B cell (primary cell): ENCODE measurements at regions not wholly inside any gene's neighbourhood (a gene's known extent, or its start where the extent isn't known, plus 50 kb on each side); places are given as distances from the start of the nearest gene placed in this dataset.

Experiments
- ATAC-seq: fragments of 200-7000 bp; cut with Tn5 transposase; one replicate; pipeline ENCODE4 v1.10.0; 2021; ENCODE audit warnings: low read depth, mild to moderate bottlenecking, moderate number of reproducible peaks, moderate library complexity
- CTCF ChIA-PET: fragments of 350-600 bp; sonication (Branson Sonifier 250); formaldehyde crosslinking; loops from one replicate; lab custom pipeline; 2021; ENCODE audit warnings: antibody characterized with exemption, inconsistent platforms; lab: Charles Lee
- POLR2A ChIA-PET: fragments of 350-600 bp; sonication (Branson Sonifier 250); formaldehyde crosslinking; loops from one replicate; lab custom pipeline; 2021; ENCODE audit warnings: antibody characterized with exemption; lab: Charles Lee
- DNase-seq: peaks from one replicate; pipeline ENCODE4 v3.0.0; 2013
- H2AFZ ChIP-seq: 2 replicates; pipeline ENCODE4 v1.6.1; 2012; ENCODE audit warnings: mild to moderate bottlenecking, low read depth, low read length; ENCODE audit not compliant: insufficient read depth, poor library complexity, severe bottlenecking
- H3K27ac ChIP-seq, 2 donors: 1 replicate in 1 of 2; 2 replicates in 1 of 2; pipeline ENCODE4 v1.5.1; 2012 to 2013; ENCODE audit warnings: low read length in 2 of 2, mild to moderate bottlenecking in 2 of 2, moderate library complexity in 1 of 2
- H3K27me3 ChIP-seq, 4 experiments: fragments of 200-600 bp in 1 of 4; sonication (generic) in 1 of 4; replicated peaks in 1 of 4; 1 replicate in 2 of 4; 2 replicates in 2 of 4; pipeline versions ENCODE4 v1.6.1 to v1.7.0; 2013 to 2016; ENCODE audit warnings: low read length in 3 of 4, mild to moderate bottlenecking in 2 of 4, mixed read lengths in 1 of 4, moderate library complexity in 1 of 4; ENCODE audit not compliant: insufficient read depth in 4 of 4, control insufficient read depth in 3 of 4; ENCODE audit errors: control extremely low read depth in 1 of 4
- H3K36me3 ChIP-seq, 2 experiments: replicated peaks in 1 of 2; 1 replicate in 1 of 2; 2 replicates in 1 of 2; pipeline versions ENCODE4 v1.6.1 to v1.7.1; 2013; ENCODE audit warnings: low read length in 1 of 2; ENCODE audit not compliant: insufficient read depth in 2 of 2, control insufficient read depth in 1 of 2; ENCODE audit errors: control extremely low read depth in 1 of 2, extremely low read depth in 1 of 2
- H3K4me1 ChIP-seq, 2 donors: fragments of 200-600 bp in 1 of 2; sonication (generic) in 1 of 2; 1 replicate in 1 of 2; 2 replicates in 1 of 2; pipeline versions ENCODE4 v1.5.1 to v1.6.1; 2013 to 2017; ENCODE audit warnings: low read length in 2 of 2; ENCODE audit not compliant: control insufficient read depth in 2 of 2, insufficient read depth in 2 of 2
- H3K4me2 ChIP-seq: replicated peaks from 2 replicates; pipeline ENCODE3; 2012; ENCODE audit warnings: mild to moderate bottlenecking, low read depth, low read length; ENCODE audit not compliant: poor library complexity, severe bottlenecking
- H3K4me3 ChIP-seq, 5 experiments: fragments of 200-600 bp in 1 of 5; sonication (generic) in 1 of 5; 1 replicate in 3 of 5; 2 replicates in 2 of 5; pipeline versions ENCODE4 v1.5.1 to v1.7.0; 2011 to 2016; ENCODE audit warnings: low read length in 4 of 5, mild to moderate bottlenecking in 4 of 5, low read depth in 2 of 5, control low read depth in 1 of 5, moderate library complexity in 1 of 5; ENCODE audit not compliant: insufficient read depth in 1 of 5; ENCODE audit errors: control extremely low read depth in 1 of 5, extremely low read depth in 1 of 5
- H3K79me2 ChIP-seq: fragments of 200-600 bp; sonication (generic); one replicate; pipeline ENCODE4 v1.6.0; 2016; ENCODE audit warnings: low read length; ENCODE audit not compliant: control insufficient read depth, insufficient read depth
- H3K9ac ChIP-seq: fragments of 200-600 bp; sonication (generic); 2 replicates; pipeline ENCODE4 v1.6.1; 2017; ENCODE audit warnings: mild to moderate bottlenecking, low read length, moderate library complexity
- H3K9me3 ChIP-seq, 3 donors: one replicate each; pipeline versions ENCODE4 v1.6.1 to v1.7.1; 2013; ENCODE audit warnings: low read length in 2 of 3; ENCODE audit not compliant: control insufficient read depth in 2 of 3, insufficient read depth in 1 of 3; ENCODE audit errors: control extremely low read depth in 1 of 3
- H4K20me1 ChIP-seq: 2 replicates; pipeline ENCODE4 v1.6.0; 2012; ENCODE audit warnings: mild to moderate bottlenecking, low read length; ENCODE audit not compliant: insufficient read depth, control insufficient read depth, poor library complexity, severe bottlenecking
- H3K27ac Mint-ChIP-seq: one replicate; pipeline ENCODE4 v1.8.0; 2021; ENCODE audit warnings: mixed read lengths
- H3K27me3 Mint-ChIP-seq: one replicate; pipeline ENCODE4 v1.8.0; 2021; ENCODE audit warnings: mixed read lengths
- H3K4me1 Mint-ChIP-seq: one replicate; pipeline ENCODE4 v1.8.0; 2021; ENCODE audit warnings: mixed read lengths
- H3K4me3 Mint-ChIP-seq: one replicate; pipeline ENCODE4 v1.8.0; 2021; ENCODE audit warnings: mixed read lengths
- H3K9me3 Mint-ChIP-seq: one replicate; pipeline ENCODE4 v1.8.0; 2022; ENCODE audit warnings: mixed read lengths; ENCODE audit not compliant: insufficient read depth
- EZH2 ChIP-seq: IDR thresholded peaks from 2 replicates; pipeline ENCODE4 v1.6.1; 2012; ENCODE audit warnings: borderline replicate concordance, low read depth, mild to moderate bottlenecking, moderate library complexity, low read length; ENCODE audit not compliant: insufficient read depth, poor library complexity, severe bottlenecking
- WGBS: methylation state at CpG from one replicate; pipeline ENCODE4 v1.1.5; 2013; ENCODE audit warnings: missing lambda C conversion rate; ENCODE audit not compliant: insufficient coverage; 5-methylcytosine and 5-hydroxymethylcytosine counted together
- intact Hi-C: fragments of 100-400 bp; cut with micrococcal nuclease; formaldehyde crosslinking; loops from one replicate; pipeline ENCODE4 v1.10.0; 2022
- TF ChIP-seq, protein P1 (sequence below): fragments of 200-600 bp; IDR thresholded peaks from one replicate; pipeline ENCODE4 v1.8.0; 2022; ENCODE audit warnings: antibody characterized with exemption, mild to moderate bottlenecking

GRCh38 chr9:78860801-78861475 is 564.0 kb downstream of the PSAT1 start:
- H3K4me1 ChIP-seq = no peaks in the 10 kb centered on the region
- Mint-ChIP-seq H3K27ac (no peak overlapping the region), H3K9me3 (no peaks in the 10 kb centered on the region), H3K4me3 (no peak overlapping the region), H3K4me1 (no peaks in the 10 kb centered on the region), H3K27me3 (no peaks in the 10 kb centered on the region)
- H3K9me3 ChIP-seq = no peaks in the 10 kb centered on the region
- POLR2A ChIA-PET = no interaction called here
- H3K4me2 ChIP-seq = no peak overlapping the region
- intact Hi-C loops = loop anchor here (5.0 kb wide), 1 partner anchor 259 kb away; no protein-coding TSS in a partner anchor
- no peak overlapping the region for H2AFZ ChIP-seq
- H3K27me3 ChIP-seq = peaks cover 0 to 1% (median 0%) of the 10 kb centered on the region in 4 experiments
- no peaks in the 10 kb centered on the region for H3K79me2 ChIP-seq
- H3K9ac ChIP-seq = no peak overlapping the region
- H3K4me3 ChIP-seq = no peak overlapping the region
- H3K36me3 ChIP-seq = no peaks in the 10 kb centered on the region
- ATAC-seq = no peak
- peak; percentile 10 for DNase-seq
- H4K20me1 ChIP-seq = no peaks in the 10 kb centered on the region
- TF ChIP-seq, protein P1, sequence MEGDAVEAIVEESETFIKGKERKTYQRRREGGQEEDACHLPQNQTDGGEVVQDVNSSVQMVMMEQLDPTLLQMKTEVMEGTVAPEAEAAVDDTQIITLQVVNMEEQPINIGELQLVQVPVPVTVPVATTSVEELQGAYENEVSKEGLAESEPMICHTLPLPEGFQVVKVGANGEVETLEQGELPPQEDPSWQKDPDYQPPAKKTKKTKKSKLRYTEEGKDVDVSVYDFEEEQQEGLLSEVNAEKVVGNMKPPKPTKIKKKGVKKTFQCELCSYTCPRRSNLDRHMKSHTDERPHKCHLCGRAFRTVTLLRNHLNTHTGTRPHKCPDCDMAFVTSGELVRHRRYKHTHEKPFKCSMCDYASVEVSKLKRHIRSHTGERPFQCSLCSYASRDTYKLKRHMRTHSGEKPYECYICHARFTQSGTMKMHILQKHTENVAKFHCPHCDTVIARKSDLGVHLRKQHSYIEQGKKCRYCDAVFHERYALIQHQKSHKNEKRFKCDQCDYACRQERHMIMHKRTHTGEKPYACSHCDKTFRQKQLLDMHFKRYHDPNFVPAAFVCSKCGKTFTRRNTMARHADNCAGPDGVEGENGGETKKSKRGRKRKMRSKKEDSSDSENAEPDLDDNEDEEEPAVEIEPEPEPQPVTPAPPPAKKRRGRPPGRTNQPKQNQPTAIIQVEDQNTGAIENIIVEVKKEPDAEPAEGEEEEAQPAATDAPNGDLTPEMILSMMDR = no peak
- no peak for TF ChIP-seq EZH2
- no peak overlapping the region for H3K27ac ChIP-seq
- CTCF ChIA-PET = no interaction called here

DNA sequence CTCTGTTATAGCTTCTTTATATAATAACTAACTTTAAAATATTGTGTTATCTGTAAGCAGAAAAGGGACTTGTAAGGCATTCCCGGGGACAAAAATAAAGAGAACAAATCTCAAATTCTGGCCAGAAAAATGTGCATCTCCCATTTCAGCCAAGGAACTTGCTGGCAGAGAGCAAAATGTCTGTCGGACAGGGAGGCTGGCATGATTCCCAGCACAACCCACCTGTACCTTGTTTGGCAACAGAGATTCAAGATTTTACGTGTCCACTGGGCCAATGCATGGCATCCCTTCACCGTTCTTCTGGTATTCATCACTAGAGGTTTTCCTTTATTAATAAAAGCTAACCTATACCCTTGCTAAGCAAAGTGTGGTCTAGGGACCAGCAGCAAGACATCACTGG is 566.6 kb downstream of the PSAT1 start:
- DNase-seq = no peak
- H3K9me3 ChIP-seq = no peaks in the 10 kb centered on the region
- no peak overlapping the region for H3K27ac ChIP-seq
- H3K4me2 ChIP-seq = no peak overlapping the region
- no peak overlapping the region for H3K27ac Mint-ChIP-seq
- ChIA-PET CTCF (no interaction called here), POLR2A (no interaction called here)
- no peaks in the 10 kb centered on the region for H3K4me1 Mint-ChIP-seq
- no peak overlapping the region for H3K4me3 ChIP-seq
- no peak for TF ChIP-seq EZH2
- TF ChIP-seq, protein P1 = no peak
- H3K9ac ChIP-seq = no peak overlapping the region
- no peak for ATAC-seq
- H3K27me3 Mint-ChIP-seq = no peaks in the 10 kb centered on the region
- H3K9me3 Mint-ChIP-seq = no peaks in the 10 kb centered on the region
- WGBS = 98% methylated on average over 3 of the region's 4 CpGs
- no peak overlapping the region for H3K4me3 Mint-ChIP-seq
- intact Hi-C loops = loop anchor here (5.0 kb wide), 1 partner anchor 261 kb away; no protein-coding TSS in a partner anchor
- no peaks in the 10 kb centered on the region for H3K36me3 ChIP-seq
- no peaks in the 10 kb centered on the region for H3K79me2 ChIP-seq
- no peak overlapping the region for H2AFZ ChIP-seq
- H3K4me1 ChIP-seq = no peaks in the 10 kb centered on the region
- no peaks in the 10 kb centered on the region for H4K20me1 ChIP-seq
- H3K27me3 ChIP-seq = no peaks in the 10 kb centered on the region
